Activated B cell treated with CpG ODN at 0.5 μM for 24 hours (primary cell): ENCODE measurements at regions not wholly inside any gene's neighbourhood (a gene's known extent, or its start where the extent isn't known, plus 50 kb on each side); places are given as distances from the start of the nearest gene placed in this dataset.

Experiments
- ATAC-seq: fragments of 200-7000 bp; cut with Tn5 transposase; one replicate; pipeline ENCODE4 v1.10.0; 2021; ENCODE audit warnings: low read depth, mild to moderate bottlenecking, moderate library complexity
- CTCF ChIA-PET: fragments of 350-600 bp; sonication (Branson Sonifier 250); formaldehyde crosslinking; loops from one replicate; lab custom pipeline; 2021; ENCODE audit warnings: antibody characterized with exemption; lab: Charles Lee
- POLR2A ChIA-PET: fragments of 350-600 bp; sonication (Branson Sonifier 250); formaldehyde crosslinking; loops from one replicate; lab custom pipeline; 2021; ENCODE audit warnings: antibody characterized with exemption; lab: Charles Lee
- DNase-seq: peaks from one replicate; pipeline ENCODE4 v3.0.0; 2022
- H3K27ac Mint-ChIP-seq: one replicate; pipeline ENCODE4 v1.8.0; 2020; ENCODE audit warnings: mixed read lengths
- H3K27me3 Mint-ChIP-seq: one replicate; pipeline ENCODE4 v1.8.0; 2021; ENCODE audit warnings: mixed read lengths
- H3K36me3 Mint-ChIP-seq: one replicate; pipeline ENCODE4 v1.8.0; 2021; ENCODE audit warnings: low read depth, mixed read lengths
- H3K4me1 Mint-ChIP-seq: one replicate; pipeline ENCODE4 v1.8.0; 2021; ENCODE audit warnings: mixed read lengths
- H3K4me3 Mint-ChIP-seq: one replicate; pipeline ENCODE4 v1.8.0; 2020; ENCODE audit warnings: mild to moderate bottlenecking, mixed read lengths
- H3K9me3 Mint-ChIP-seq: one replicate; pipeline ENCODE4 v1.8.0; 2020; ENCODE audit warnings: mixed read lengths
- intact Hi-C: fragments of 100-400 bp; cut with micrococcal nuclease; formaldehyde crosslinking; loops from one replicate; pipeline ENCODE4 v1.15.1; 2024
- TF ChIP-seq, protein P1 (sequence below): fragments of 200-600 bp; IDR thresholded peaks from one replicate; pipeline ENCODE4 v1.8.0; 2022; ENCODE audit warnings: antibody characterized with exemption, mild to moderate bottlenecking

DNA sequence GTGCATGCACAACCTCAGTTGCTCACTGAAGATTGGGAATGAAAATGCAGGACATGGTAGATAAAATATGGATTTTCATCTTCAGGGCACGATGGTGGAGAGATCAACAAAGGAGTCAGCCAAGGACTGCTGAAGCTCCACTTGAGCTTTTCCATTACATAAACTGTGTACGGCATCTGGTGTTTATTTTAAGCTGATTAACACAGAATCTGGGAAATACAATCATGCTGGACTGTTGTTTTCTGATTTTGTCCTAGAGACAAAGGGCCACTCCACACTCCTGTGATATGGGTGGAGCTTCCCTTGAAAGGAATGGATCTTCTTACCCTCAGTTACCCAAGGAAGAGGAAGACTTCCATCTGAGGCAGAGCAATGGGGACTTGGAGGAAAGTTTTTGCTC lies 120.6 kb downstream of the SAMD9 start:
- ChIA-PET CTCF (no interaction called here), POLR2A (no interaction called here)
- no peak for DNase-seq
- Mint-ChIP-seq H3K27me3 (peaks cover 3% of the 10 kb centered on the region), H3K4me3 (no peak overlapping the region), H3K36me3 (no peaks in the 10 kb centered on the region), H3K9me3 (no peaks in the 10 kb centered on the region), H3K27ac (no peak overlapping the region), H3K4me1 (no peaks in the 10 kb centered on the region)
- TF ChIP-seq, protein P1, sequence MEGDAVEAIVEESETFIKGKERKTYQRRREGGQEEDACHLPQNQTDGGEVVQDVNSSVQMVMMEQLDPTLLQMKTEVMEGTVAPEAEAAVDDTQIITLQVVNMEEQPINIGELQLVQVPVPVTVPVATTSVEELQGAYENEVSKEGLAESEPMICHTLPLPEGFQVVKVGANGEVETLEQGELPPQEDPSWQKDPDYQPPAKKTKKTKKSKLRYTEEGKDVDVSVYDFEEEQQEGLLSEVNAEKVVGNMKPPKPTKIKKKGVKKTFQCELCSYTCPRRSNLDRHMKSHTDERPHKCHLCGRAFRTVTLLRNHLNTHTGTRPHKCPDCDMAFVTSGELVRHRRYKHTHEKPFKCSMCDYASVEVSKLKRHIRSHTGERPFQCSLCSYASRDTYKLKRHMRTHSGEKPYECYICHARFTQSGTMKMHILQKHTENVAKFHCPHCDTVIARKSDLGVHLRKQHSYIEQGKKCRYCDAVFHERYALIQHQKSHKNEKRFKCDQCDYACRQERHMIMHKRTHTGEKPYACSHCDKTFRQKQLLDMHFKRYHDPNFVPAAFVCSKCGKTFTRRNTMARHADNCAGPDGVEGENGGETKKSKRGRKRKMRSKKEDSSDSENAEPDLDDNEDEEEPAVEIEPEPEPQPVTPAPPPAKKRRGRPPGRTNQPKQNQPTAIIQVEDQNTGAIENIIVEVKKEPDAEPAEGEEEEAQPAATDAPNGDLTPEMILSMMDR, result no peak
- intact Hi-C loops, result no loop called here
- no peak for ATAC-seq

DNA sequence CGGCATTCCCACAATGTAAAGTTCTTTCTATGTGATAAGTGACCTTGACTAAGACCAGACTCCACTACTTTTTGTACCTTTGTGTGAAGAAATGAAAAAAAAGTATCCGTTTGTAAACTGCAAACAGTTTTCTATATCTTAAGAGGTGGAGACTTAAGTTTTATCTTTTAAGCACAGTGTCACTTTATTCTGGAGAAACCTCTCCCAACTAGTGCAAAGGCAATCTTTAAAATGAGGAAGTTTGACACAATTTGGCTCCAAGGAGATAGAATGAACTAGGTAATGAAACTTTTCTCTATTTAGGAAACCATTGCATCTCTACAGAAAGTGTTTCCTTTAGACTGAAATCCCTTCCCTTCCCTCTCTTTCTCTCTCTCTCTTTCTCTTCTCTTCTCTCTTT lies 122.9 kb downstream of the SAMD9 start:
- H3K9me3 Mint-ChIP-seq, result no peaks in the 10 kb centered on the region
- POLR2A ChIA-PET, result no interaction called here
- peaks cover 3% of the 10 kb centered on the region for H3K27me3 Mint-ChIP-seq
- intact Hi-C loops, result no loop called here
- H3K4me3 Mint-ChIP-seq, result no peak overlapping the region
- TF ChIP-seq, protein P1, result no peak
- no peak overlapping the region for H3K27ac Mint-ChIP-seq
- CTCF ChIA-PET, result no interaction called here
- H3K36me3 Mint-ChIP-seq, result no peaks in the 10 kb centered on the region
- DNase-seq (no peak), ATAC-seq (no peak)
- H3K4me1 Mint-ChIP-seq, result no peaks in the 10 kb centered on the region

DNA sequence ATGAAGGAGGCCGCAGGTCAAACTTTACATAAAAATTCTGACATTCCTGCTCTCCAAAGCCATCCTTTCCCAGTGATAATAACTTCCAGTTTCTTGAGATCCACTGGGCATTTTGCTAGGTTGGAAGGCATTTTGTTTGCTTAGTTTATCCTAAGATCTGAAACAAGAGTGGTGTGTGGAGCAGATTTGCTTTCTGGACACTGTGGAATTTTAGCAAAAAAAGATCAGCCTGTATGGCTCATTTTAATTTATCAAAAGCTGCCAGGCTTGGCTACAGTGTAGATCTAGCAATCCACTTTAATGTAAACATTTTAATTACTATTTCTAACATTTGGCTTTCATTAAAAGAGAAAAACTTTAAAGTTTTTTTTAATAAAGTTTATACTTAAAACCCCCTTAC lies 124.8 kb downstream of the SAMD9 start:
- peaks cover 2% of the 10 kb centered on the region for H3K27me3 Mint-ChIP-seq
- no peak overlapping the region for H3K4me3 Mint-ChIP-seq
- ChIA-PET CTCF (no interaction called here), POLR2A (no interaction called here)
- no peaks in the 10 kb centered on the region for H3K36me3 Mint-ChIP-seq
- no peak overlapping the region for H3K27ac Mint-ChIP-seq
- no peaks in the 10 kb centered on the region for H3K4me1 Mint-ChIP-seq
- TF ChIP-seq, protein P1, result no peak
- H3K9me3 Mint-ChIP-seq, result no peaks in the 10 kb centered on the region
- intact Hi-C loops, result no loop called here
- DNase-seq (no peak), ATAC-seq (no peak)

DNA sequence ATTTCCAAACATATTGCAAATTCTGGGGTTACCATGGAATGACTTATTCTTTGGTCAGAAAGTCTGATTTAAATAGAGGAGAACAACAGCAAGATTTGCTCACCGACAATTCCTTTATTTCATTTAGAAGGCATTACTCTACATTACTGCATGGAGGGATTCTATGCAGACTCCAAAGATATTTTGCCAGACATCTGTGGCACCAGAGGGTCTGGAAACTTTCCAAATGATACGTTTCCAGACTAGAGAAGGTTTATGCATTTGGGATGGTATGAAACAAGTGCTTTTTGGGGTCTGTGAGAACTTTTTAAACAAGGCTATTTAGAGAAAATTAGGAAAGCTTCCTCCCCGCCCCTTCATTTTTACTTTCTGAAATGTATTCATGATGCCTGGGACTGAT lies 125.3 kb downstream of the SAMD9 start:
- ChIA-PET POLR2A (no interaction called here), CTCF (no interaction called here)
- H3K4me3 Mint-ChIP-seq, result no peak overlapping the region
- H3K36me3 Mint-ChIP-seq, result no peaks in the 10 kb centered on the region
- no peak overlapping the region for H3K27ac Mint-ChIP-seq
- H3K4me1 Mint-ChIP-seq, result no peaks in the 10 kb centered on the region
- DNase-seq (no peak), ATAC-seq (no peak)
- no peaks in the 10 kb centered on the region for H3K9me3 Mint-ChIP-seq
- intact Hi-C loops, result no loop called here
- TF ChIP-seq, protein P1, result no peak
- peaks cover 2% of the 10 kb centered on the region for H3K27me3 Mint-ChIP-seq

DNA sequence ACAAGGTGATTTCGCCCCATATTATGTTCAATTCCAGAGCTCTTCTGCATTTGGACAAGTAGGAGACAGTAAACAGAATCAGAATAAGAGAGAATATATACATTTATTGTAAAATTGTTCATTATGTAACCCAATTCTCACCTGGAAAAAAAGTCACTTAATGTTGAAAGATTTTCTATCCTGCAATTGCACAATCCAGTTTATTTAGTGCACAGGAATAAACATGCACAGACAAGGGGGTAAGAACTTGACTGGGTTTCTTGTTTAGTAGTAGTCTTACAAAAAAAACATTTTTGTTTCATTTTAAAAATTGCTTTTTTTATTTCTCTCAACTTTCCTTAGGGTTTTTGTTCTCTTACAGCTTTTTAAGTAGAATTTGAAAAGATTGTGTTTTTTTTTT lies 126.6 kb downstream of the SAMD9 start:
- intact Hi-C loops, result no loop called here
- TF ChIP-seq, protein P1, result no peak
- no peak overlapping the region for H3K4me3 Mint-ChIP-seq
- POLR2A ChIA-PET, result interaction anchor here (0.7 kb wide), 1 partner anchor 230 kb away, joined by 4 read pairs; no protein-coding TSS in a partner anchor
- H3K9me3 Mint-ChIP-seq, result no peaks in the 10 kb centered on the region
- DNase-seq, result no peak
- H3K4me1 Mint-ChIP-seq, result no peaks in the 10 kb centered on the region
- H3K27ac Mint-ChIP-seq, result no peak overlapping the region
- CTCF ChIA-PET, result no interaction called here
- no peak for ATAC-seq
- no peaks in the 10 kb centered on the region for H3K36me3 Mint-ChIP-seq
- peaks cover 2% of the 10 kb centered on the region for H3K27me3 Mint-ChIP-seq
